BLaER1 (cell line): ENCODE measurements at regions not wholly inside any gene's neighbourhood (a gene's known extent, or its start where the extent isn't known, plus 50 kb on each side); places are given as distances from the start of the nearest gene placed in this dataset.

Experiments used
- H3K27ac ChIP-seq: shearing (Covaris generic); formaldehyde crosslinking; 2 replicates; pipeline ENCODE4 v1.8.1; 2022
- H3K27me3 ChIP-seq: shearing (Covaris generic); formaldehyde crosslinking; 2 replicates; pipeline ENCODE4 v1.8.1; 2022
- H3K36me3 ChIP-seq: shearing (Covaris generic); formaldehyde crosslinking; 2 replicates; pipeline ENCODE4 v1.8.1; 2022
- H3K4me1 ChIP-seq: shearing (Covaris generic); formaldehyde crosslinking; 2 replicates; pipeline ENCODE4 v1.8.1; 2022
- H3K4me2 ChIP-seq: shearing (Covaris generic); formaldehyde crosslinking; 2 replicates; pipeline ENCODE4 v1.8.1; 2022
- H3K4me3 ChIP-seq: shearing (Covaris generic); formaldehyde crosslinking; 2 replicates; pipeline ENCODE4 v1.8.1; 2022
- H3K9ac ChIP-seq: shearing (Covaris generic); formaldehyde crosslinking; 2 replicates; pipeline ENCODE4 v1.8.1; 2022
- H3K9me3 ChIP-seq: shearing (Covaris generic); formaldehyde crosslinking; 2 replicates; pipeline ENCODE4 v1.8.1; 2022
- H4K20me1 ChIP-seq: shearing (Covaris generic); formaldehyde crosslinking; 2 replicates; pipeline ENCODE4 v1.8.1; 2022
- Cebpa-rat ChIP-seq: shearing (Covaris generic); IDR thresholded peaks from 2 replicates; pipeline ENCODE4 v1.8.1; 2022

DNA sequence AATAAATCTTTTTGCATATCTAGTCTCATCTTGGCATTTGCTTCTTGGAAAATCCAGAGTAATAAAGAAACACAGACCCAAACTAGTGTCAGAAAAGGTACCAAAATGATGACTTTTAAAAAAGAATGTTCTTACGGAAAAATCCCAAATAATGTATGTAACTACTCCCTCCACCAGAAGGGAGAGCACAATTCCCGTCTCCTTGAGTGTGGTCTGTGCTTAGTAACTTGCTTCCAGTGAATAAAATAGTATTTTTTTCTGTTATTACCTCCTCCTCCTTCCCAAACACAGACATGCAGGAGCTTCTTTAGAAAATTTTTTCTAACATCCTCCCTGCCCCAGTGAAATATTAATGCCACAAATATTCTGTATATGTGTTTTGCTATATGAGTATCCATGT is 358.1 kb downstream of the ZFHX3 start:
- no peak for TF ChIP-seq Cebpa-rat
- Histone ChIP-seq H3K36me3 (no peaks in the 10 kb centered on the region), H4K20me1 (no peaks in the 10 kb centered on the region), H3K27ac (no peak overlapping the region), H3K4me3 (no peak overlapping the region), H3K4me2 (no peak overlapping the region), H3K27me3 (no peaks in the 10 kb centered on the region), H3K9me3 (no peaks in the 10 kb centered on the region), H3K9ac (no peak overlapping the region), H3K4me1 (no peaks in the 10 kb centered on the region)

DNA sequence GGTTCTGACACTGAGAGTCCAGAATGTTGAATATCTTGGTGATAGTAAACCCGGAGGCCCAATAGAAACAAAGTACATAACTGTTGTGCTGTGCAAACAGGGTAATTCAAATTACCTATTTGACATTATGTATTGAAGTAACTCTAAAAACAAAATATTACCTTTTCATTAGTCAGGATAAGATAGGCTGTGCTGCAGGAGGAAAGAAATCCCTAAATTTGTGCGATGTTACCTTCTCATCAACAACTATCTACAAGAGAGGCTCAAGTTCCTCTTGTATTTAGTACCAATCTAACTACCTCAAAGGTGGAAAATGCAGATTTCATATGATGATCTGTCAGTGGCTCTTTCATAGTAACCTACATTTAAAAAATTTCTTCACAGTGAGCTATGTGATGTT is 367.2 kb downstream of the ZFHX3 start:
- H3K27me3 ChIP-seq: no peaks in the 10 kb centered on the region
- no peaks in the 10 kb centered on the region for H4K20me1 ChIP-seq
- H3K4me3 ChIP-seq: no peak overlapping the region
- TF ChIP-seq Cebpa-rat: no peak
- H3K4me2 ChIP-seq: no peak overlapping the region
- no peaks in the 10 kb centered on the region for H3K36me3 ChIP-seq
- H3K4me1 ChIP-seq: no peaks in the 10 kb centered on the region
- H3K27ac ChIP-seq: no peak overlapping the region
- 0 out of 2 replicates have a peak, but pooled peaks cover 3% of the 10 kb centered on the region for H3K9me3 ChIP-seq
- H3K9ac ChIP-seq: no peak overlapping the region

DNA sequence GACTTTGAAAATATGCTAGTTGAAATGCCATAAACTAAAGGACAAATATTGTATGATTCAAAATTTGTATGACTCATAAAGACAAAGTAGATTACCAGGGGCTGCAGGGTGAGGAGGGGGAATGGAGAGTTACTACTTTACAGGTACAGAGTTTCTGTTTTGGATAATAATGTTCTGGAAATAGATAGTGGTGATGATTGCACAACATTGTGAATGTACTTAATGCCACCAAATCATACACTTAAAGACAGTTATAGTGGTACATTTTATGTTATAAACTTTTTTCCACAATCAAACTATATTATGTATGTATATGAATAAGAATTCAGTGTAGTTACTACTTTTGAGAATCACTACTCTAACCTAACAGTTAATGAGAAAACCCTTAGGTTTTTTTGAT is 368.1 kb downstream of the ZFHX3 start:
- no peak overlapping the region for H3K9ac ChIP-seq
- peaks cover 7% of the 10 kb centered on the region; the same call in 1 of the 2 replicates for H3K9me3 ChIP-seq
- H3K4me2 ChIP-seq: no peak overlapping the region
- no peak overlapping the region for H3K27ac ChIP-seq
- no peaks in the 10 kb centered on the region for H3K4me1 ChIP-seq
- no peaks in the 10 kb centered on the region for H4K20me1 ChIP-seq
- no peaks in the 10 kb centered on the region for H3K36me3 ChIP-seq
- H3K27me3 ChIP-seq: no peaks in the 10 kb centered on the region
- H3K4me3 ChIP-seq: no peak overlapping the region
- TF ChIP-seq Cebpa-rat: no peak

DNA sequence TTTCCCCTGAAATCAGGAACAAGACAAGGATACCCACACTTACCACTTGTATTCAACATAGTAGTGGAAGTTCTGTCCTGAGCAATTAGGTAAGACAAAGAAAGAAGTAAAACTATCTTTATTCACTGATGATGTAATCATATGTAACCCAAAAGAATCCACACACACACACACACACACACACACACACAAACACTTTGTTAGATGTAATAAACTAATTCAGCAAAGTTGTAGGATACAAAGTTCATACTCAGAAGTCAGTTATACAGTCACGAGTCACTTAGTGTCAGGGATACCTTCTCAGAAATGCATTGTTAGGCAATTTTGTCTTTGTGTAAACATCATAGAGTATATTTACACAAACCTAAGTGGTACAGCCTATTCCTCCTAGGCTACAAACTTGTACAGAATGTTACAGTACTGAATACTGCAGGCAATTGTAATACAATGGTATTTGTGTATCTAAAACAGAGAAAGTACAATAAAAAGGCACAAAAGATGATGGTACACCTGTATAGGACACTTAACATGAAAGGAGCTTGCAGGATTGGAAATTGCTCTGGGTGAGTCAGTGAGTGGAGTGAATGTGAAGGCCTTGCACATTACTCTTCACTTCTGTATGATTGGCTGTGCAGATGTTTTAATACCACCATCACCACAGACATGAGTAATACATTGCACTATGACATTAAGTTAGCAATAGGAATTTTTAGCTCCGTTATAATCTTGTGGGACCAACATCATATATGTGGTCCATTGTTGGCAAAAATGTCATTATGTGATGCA is 370.1 kb downstream of the ZFHX3 start:
- Histone ChIP-seq H3K36me3 (no peaks in the 10 kb centered on the region), H3K27me3 (no peaks in the 10 kb centered on the region), H3K27ac (no peak overlapping the region), H3K9me3 (peaks cover 20% of the 10 kb centered on the region), H3K9ac (no peak overlapping the region), H3K4me1 (no peaks in the 10 kb centered on the region), H3K4me3 (no peak overlapping the region), H3K4me2 (no peak overlapping the region), H4K20me1 (no peaks in the 10 kb centered on the region)
- TF ChIP-seq Cebpa-rat: no peak

DNA sequence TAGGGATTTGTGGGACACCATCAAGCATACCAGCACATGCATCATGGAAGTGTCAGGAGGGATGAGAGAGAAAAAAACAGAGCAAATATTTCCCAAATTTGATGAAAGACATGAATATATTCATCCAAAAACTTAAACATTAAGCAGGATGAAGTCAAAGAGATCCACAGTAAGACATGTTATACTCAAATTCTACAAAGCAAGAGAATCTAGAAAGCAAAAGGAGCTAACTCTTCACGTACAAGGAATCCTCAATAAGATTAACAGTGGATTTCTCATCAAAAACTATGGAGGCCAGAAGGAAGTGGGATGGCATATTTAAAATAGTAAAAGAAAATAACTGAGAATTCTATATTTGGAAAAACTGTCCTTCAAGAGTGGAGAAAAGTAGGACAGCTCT is 374.8 kb downstream of the ZFHX3 start:
- TF ChIP-seq Cebpa-rat: no peak
- H3K36me3 ChIP-seq: no peaks in the 10 kb centered on the region

DNA sequence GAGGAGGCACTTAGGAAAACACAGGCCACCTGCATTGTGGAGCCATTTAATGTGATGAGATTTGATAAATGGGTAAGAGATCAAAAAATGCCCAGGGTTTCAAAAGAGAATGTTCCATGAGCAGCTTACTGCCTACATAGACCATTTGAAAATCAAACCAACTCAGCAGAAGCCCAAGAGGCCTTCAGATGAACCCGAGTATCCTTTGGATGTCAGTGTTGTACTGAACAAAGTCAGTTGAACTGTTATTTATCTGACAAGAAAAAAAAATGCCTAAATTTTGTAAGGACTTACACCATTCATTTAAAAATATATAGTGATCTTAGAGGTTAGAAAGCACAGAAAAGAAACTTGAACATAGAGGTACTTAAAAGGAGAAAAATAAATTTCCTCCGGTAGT is 381.7 kb downstream of the ZFHX3 start:
- Histone ChIP-seq H3K27ac (no peak overlapping the region), H3K4me1 (peaks cover 19% of the 10 kb centered on the region), H3K4me2 (peak overlapping the region; percentile 84), H4K20me1 (no peaks in the 10 kb centered on the region), H3K36me3 (no peaks in the 10 kb centered on the region), H3K27me3 (no peaks in the 10 kb centered on the region), H3K9ac (no peak overlapping the region), H3K9me3 (no peaks in the 10 kb centered on the region), H3K4me3 (no peak overlapping the region)
- TF ChIP-seq Cebpa-rat: no peak

More for the DNA sequence above, 374.8 kb downstream of the ZFHX3 start:
- peaks cover 26% of the 10 kb centered on the region for H3K9me3 ChIP-seq
- H3K4me3 ChIP-seq: no peak overlapping the region
- H4K20me1 ChIP-seq: no peaks in the 10 kb centered on the region
- H3K27ac ChIP-seq: no peak overlapping the region
- no peaks in the 10 kb centered on the region for H3K4me1 ChIP-seq
- H3K9ac ChIP-seq: no peak overlapping the region
- H3K27me3 ChIP-seq: no peaks in the 10 kb centered on the region
- no peak overlapping the region for H3K4me2 ChIP-seq

DNA sequence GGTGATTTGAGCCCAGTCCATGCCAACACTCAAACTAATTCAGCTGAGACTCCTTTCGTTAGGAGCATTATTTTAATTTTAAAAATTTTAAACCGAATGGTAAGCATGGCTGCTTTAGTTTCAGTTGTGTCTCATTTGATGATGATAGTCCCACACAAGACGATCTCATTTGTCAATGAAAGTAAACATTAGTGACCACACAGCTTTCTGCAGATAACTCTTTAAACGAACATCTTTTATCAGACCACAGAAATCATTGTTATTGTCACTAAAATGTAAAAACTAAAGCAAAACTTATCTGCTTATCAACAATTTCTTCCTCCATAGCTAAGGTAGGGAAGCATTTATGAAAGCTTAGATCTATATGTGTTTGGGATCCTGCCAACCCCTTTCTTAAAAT is 382.2 kb downstream of the ZFHX3 start:
- Histone ChIP-seq H3K9ac (peak overlapping the region; percentile 83; the same call in 1 of the 2 replicates), H3K4me1 (peaks cover 19% of the 10 kb centered on the region), H3K36me3 (no peaks in the 10 kb centered on the region), H3K9me3 (no peaks in the 10 kb centered on the region), H3K4me2 (peak overlapping the region; percentile 84), H3K27me3 (no peaks in the 10 kb centered on the region), H3K27ac (peak overlapping the region; percentile 75; the same call in 1 of the 2 replicates), H4K20me1 (no peaks in the 10 kb centered on the region), H3K4me3 (peak overlapping the region; percentile 83)
- no peak for TF ChIP-seq Cebpa-rat

DNA sequence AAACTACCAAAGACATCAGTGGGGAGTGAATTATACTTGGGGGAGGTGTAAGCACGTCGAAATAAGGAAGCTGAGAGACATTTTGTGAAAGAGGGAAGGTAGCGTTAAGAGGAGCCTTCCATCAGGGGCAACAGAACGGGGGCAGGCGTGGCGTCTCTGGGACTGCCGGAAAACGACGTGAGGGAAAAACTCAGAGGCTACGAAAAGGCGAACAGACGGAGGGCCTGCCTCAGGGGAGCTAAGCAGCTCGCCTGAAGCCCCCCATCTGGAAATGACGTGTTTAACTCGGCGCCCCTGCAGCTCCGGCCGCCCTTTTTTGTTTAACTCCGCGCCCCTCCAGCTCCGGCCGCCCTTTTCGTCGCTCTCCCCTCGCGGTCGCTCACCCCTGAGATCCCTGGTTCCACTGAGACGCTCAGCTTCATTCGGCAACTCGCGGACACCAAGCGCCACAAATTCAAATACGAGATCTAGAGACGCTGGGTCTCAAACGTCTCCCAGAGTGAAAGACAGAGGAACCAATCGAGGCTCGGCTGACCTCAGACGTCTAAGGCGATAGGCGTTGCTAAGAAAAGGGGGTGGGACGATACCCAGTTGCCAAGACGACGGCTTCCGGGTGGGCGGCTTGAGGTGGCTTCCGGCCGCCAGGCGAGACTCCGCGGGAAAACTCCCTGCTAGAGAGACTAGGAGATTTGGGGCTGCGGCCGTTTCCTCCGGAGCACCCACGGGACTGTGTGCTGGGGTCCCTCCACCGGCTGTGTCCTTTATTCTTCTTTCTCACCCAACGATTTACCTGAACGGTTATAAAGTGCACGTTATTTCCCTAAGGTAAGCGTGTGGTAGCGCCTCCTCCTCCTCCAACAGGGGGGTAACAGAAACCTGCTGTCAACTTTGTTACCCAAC is 383.2 kb downstream of the ZFHX3 start:
- Histone ChIP-seq H3K9ac (peak overlapping the region; percentile 83), H4K20me1 (no peaks in the 10 kb centered on the region), H3K27ac (peak overlapping the region; percentile 75), H3K27me3 (no peaks in the 10 kb centered on the region), H3K4me2 (peak overlapping the region; percentile 84), H3K4me1 (peaks cover 19% of the 10 kb centered on the region), H3K36me3 (no peaks in the 10 kb centered on the region), H3K4me3 (peak overlapping the region; percentile 83), H3K9me3 (no peaks in the 10 kb centered on the region)
- no peak for TF ChIP-seq Cebpa-rat

DNA sequence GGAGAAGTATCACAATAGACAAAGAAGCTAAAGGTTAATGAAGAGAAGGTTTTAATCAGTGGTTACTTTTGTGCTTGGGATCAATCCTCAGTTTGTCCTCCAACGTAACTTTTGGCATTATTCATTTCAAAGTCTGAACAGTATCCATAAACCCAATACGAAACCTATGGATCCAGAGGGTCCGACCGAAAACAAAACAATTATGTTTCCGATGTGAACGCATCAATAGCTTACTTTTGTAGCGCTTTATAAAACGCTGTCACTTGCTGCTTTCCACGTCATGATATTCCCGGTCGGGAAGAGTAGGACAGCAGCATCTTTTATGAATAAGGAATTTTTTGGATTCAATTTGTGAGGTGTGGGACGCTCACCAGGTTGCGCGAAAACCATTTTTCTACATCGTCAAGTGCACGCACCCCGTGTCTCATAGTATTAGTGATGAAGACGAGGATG is 383.8 kb downstream of the ZFHX3 start:
- Histone ChIP-seq H3K27ac (peak overlapping the region; percentile 75), H3K9ac (peak overlapping the region; percentile 83), H3K9me3 (no peaks in the 10 kb centered on the region), H3K4me3 (peak overlapping the region; percentile 83), H3K36me3 (no peaks in the 10 kb centered on the region), H4K20me1 (no peaks in the 10 kb centered on the region), H3K27me3 (no peaks in the 10 kb centered on the region), H3K4me1 (peaks cover 19% of the 10 kb centered on the region), H3K4me2 (peak overlapping the region; percentile 79)
- TF ChIP-seq Cebpa-rat: no peak
